LHCN-M2 (cell line): ENCODE measurements at regions not wholly inside any gene's neighbourhood (a gene's known extent, or its start where the extent isn't known, plus 50 kb on each side); places are given as distances from the start of the nearest gene placed in this dataset.
"Not testable (repeated sequence)": the region's sequence is repeated elsewhere in the genome, so short reads cannot be mapped to it uniquely, and the experiment has no call there.

Experiments
- DNase-seq: peaks from one replicate; pipeline ENCODE4 v3.0.0-alpha.2; 2012; ENCODE audit warnings: low read depth

GRCh38 chr12:25337916-25338315, 87.2 kb upstream of the KRAS start:
- DNase-seq = no peak

GRCh38 chr12:25332143-25332542, 81.4 kb upstream of the KRAS start:
- DNase-seq = no peak

- no peak for DNase-seq
Observed at GRCh38 chr12:25328072-25328712, 77.5 kb upstream of the KRAS start.

GRCh38 chr12:25327321-25327720, 76.6 kb upstream of the KRAS start:
- no peak for DNase-seq

DNA sequence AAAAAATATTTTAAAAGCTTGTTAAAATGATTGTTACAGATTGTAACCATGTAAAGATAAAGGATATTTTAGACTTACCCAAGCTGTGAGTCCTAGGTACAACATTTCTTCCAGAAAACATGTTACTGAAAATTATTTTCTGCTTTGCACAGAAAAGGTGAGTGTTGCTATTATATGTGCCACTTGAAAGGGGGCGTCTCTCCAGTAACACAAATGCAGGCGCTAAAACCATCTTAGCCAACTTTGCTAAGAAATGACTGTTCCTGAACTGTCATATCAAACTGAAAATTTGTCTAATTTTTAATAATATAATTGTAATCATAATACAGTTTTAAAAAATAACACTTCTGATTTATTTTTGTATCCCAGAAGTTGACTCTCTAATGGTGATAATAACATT, 75.6 kb upstream of the KRAS start:
- no peak for DNase-seq

DNA sequence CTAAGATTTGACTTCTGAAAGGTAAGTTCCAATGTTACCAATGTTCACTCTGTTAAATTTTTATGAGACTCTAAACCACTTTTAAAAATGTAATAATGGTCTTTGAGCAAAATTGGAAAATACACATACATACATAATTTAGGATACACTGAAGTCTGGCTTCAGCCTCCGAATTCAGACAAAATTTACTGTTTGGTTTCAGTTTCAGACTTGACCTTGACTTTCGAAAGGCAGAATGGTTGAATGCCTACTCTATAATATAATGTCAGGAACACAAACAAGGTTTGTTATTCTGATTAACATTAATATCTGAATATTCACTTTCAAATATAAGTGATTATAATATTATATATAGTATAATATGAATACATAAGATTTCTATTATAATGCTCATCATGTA, 74.1 kb upstream of the KRAS start:
- no peak for DNase-seq

DNA sequence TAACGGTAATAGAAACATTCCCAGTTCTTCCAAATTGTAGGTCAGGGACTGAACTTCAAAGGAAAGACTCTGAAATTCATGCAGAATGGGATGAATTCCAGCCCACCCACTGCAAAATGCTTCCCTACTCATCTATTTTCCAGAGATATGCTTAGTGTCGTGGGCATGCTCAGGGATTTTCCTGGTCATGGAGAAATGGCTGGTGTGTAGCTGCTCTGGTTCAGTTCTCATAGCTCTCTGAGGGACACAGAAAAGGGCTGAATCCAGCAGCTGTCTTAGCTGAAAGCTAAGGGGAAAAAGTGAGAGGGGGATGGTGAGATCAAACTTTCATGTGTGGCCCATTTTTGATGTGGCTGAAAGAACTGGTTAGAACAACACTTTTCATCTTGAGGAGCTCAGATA, 72.9 kb upstream of the KRAS start:
- DNase-seq = no peak

DNA sequence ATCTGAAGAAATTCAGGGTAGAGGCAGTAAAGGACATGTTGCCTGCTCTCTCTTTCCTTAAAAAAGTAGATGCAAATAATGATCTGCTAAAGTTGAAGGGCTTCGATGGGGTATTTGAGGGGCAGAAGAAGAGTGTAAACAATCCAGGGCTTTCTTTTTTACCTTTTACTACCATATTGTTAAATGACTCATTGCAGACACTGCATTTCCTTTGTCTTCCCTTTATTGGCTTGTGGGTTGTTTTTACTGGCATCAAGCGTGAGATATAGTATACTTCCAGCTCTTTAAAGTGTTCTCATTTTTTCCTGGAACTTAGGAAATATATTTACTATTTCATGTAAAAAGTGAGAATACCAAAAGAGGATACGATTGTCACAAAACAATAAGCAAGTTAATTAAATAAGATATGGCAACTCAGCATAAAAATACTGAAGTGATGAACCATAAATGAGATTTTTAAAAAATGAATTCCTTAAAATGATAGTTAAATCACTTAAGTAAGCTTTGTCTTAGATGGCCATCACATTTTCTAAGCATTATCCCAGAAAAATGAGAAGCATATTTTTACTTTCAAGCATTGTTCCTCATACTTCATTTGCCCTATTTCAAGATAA, 72.3 kb upstream of the KRAS start:
- peak; percentile 7 for DNase-seq

DNA sequence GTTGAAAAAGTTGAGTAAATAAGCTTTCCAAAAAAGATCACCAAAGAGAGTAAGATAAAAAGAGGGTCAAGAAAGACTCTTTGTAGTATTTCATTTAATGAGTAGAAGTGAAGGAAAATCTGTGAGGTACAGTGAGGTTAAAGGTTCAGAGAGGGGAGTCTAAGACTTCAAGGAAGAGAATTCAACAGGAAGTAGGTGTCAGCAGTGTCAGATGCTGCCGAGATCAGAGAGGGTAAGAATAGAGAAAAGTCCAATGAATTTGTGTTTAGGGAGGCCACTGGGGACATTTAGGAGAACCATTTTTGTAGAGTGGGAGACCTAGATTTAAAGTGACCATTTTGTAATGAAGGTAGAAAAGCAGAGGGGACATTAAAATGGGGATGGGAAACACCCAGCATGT, 71.6 kb upstream of the KRAS start:
- DNase-seq = no peak

DNA sequence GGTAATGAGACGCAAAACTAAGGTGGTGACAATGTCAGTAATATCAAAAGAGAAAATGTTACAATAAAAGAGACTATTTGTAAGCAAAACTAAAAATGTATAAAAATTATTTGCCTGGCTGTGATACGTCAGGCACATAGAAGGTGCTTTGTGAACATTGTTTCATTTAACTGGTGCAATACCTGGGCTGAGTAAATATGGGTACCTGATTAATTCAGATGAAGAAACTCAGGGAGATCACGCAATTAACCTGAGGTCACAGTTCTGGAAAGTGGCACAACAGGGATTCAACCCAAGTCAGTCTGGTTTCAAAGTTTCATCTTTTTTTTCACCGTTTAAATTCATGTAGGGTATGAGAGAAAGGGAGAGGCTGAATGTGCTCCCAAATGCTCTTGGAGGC, 71.0 kb upstream of the KRAS start:
- no peak for DNase-seq

DNA sequence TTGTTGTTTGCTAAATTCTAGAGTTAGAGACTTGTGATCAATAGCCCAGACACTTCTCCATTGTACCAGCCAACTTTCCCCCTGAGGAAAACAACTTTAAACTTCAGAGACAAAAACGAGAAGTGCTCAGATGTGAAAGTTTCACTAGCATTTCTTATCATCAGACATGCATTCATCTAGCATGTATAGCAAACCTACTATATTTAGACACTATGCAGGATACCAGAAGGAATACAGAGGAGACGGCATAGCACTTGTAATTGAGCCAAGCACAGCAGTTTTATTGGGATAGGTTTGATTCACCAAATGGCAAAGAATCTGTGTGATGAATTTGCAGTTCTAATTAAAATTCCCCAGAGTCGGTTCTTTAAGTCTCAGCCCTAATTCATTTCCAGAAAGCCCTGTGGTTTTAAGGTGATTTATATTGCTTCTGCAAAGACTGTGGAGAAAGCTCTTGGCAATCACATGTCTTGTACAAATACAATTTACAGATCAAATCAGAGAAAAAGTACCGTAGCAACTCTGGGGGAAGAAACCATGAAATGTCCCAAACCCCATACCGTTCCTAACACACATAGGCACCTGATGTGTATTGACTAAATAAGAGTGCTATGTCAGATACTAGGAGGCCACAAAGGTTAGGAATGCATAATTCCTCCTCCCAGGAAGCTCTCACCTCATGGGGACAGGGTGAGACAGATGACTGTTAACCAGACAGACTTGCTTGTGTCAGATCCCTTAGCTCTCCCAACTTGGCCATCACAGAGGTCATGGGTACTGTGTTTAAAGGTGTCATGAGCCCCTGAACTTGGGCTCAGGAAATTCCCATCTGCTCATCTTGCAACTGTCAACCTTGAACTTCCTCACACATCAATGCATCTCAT, 69.6 kb upstream of the KRAS start:
- no peak for DNase-seq

- DNase-seq = no peak
Observed at GRCh38 chr12:25319233-25319984, 68.7 kb upstream of the KRAS start.

GRCh38 chr12:25317553-25317952, 66.8 kb upstream of the KRAS start:
- no peak for DNase-seq

GRCh38 chr12:25315388-25315787, 64.7 kb upstream of the KRAS start:
- no peak for DNase-seq

- DNase-seq = peak; percentile 56
Observed at GRCh38 chr12:25313266-25313990, 62.7 kb upstream of the KRAS start.

GRCh38 chr12:25311506-25311905, 60.8 kb upstream of the KRAS start:
- DNase-seq = no peak

DNA sequence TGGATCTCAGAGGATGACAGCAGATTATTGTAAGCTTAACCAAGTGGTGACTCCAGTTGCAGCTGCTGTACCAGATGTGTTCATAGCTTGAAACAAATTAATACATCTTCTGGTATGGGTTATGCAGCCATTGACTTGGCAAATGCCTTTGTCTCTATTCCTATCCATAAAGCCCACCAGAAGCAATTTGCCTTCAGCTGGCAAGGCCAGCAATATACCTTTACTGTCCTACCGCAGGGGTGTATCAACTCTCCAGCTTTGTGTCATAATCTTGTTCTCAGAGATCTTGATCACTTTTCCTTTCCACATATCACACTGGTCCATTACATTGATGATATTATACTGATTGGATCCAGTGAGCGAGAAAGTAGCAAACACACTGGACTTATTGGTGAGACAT, 59.3 kb upstream of the KRAS start:
- not testable (repeated sequence) for DNase-seq

- DNase-seq = peak; percentile 4
Observed at GRCh38 chr12:25308756-25309155, 58.0 kb upstream of the KRAS start.

GRCh38 chr12:25307818-25308217, 57.1 kb upstream of the KRAS start:
- no peak for DNase-seq

- no peak for DNase-seq
Observed at GRCh38 chr12:25301798-25302197, 51.1 kb upstream of the KRAS start.
